GM21576 (cell line): ENCODE measurements at regions not wholly inside any gene's neighbourhood (a gene's known extent, or its start where the extent isn't known, plus 50 kb on each side); places are given as distances from the start of the nearest gene placed in this dataset.

Experiments
- ATAC-seq: cut with Tn5 transposase; IDR thresholded peaks from one replicate; pipeline ENCODE4 v1.9.1; 2021; ENCODE audit warnings: mild to moderate bottlenecking, moderate library complexity; ENCODE audit not compliant: unreplicated experiment

- no peak for ATAC-seq
Observed at GRCh38 chr21:21715266-21715969, 717.2 kb downstream of the NCAM2 start.

GRCh38 chr21:21722731-21723130, 724.5 kb downstream of the NCAM2 start:
- ATAC-seq: no peak

- ATAC-seq: no peak
Observed at GRCh38 chr21:21730512-21730911, 732.3 kb downstream of the NCAM2 start.

- ATAC-seq: no peak
Observed at GRCh38 chr21:21731626-21732025, 733.4 kb downstream of the NCAM2 start.

- no peak for ATAC-seq
Observed at GRCh38 chr21:21734088-21734487, 735.9 kb downstream of the NCAM2 start.

GRCh38 chr21:21737186-21737585, 739.0 kb downstream of the NCAM2 start:
- no peak for ATAC-seq

GRCh38 chr21:21740207-21740606, 742.0 kb downstream of the NCAM2 start:
- no peak for ATAC-seq

- no peak for ATAC-seq
Observed at GRCh38 chr21:21750124-21750825, 752.1 kb downstream of the NCAM2 start.

GRCh38 chr21:21751286-21751685, 753.1 kb downstream of the NCAM2 start:
- no peak for ATAC-seq

- no peak for ATAC-seq
Observed at GRCh38 chr21:21762855-21763254, 764.6 kb downstream of the NCAM2 start.

GRCh38 chr21:21764281-21764680, 766.1 kb downstream of the NCAM2 start:
- no peak for ATAC-seq

GRCh38 chr21:21767276-21767675, 769.1 kb downstream of the NCAM2 start:
- no peak for ATAC-seq

GRCh38 chr21:21788591-21788990, 790.4 kb downstream of the NCAM2 start:
- no peak for ATAC-seq

GRCh38 chr21:21801921-21802320, 803.7 kb downstream of the NCAM2 start:
- ATAC-seq: no peak

- ATAC-seq: no peak
Observed at GRCh38 chr21:21806711-21807597, 808.7 kb downstream of the NCAM2 start.

- ATAC-seq: no peak
Observed at GRCh38 chr21:21807598-21807903, 809.3 kb downstream of the NCAM2 start.

- no peak for ATAC-seq
Observed at GRCh38 chr21:21813289-21813688, 815.1 kb downstream of the NCAM2 start.

GRCh38 chr21:21813934-21814333, 815.7 kb downstream of the NCAM2 start:
- no peak for ATAC-seq

GRCh38 chr21:21816778-21817177, 818.6 kb downstream of the NCAM2 start:
- no peak for ATAC-seq

GRCh38 chr21:21818898-21819297, 820.7 kb downstream of the NCAM2 start:
- ATAC-seq: no peak

- no peak for ATAC-seq
Observed at GRCh38 chr21:21828130-21828529, 829.9 kb downstream of the NCAM2 start.

GRCh38 chr21:21831036-21831435, 832.8 kb downstream of the NCAM2 start:
- ATAC-seq: no peak
